ENCODE measurements at regions not wholly inside any gene's neighbourhood (a gene's known extent, or its start where the extent isn't known, plus 50 kb on each side); places are given as distances from the start of the nearest gene placed in this dataset.

- no peaks in the 10 kb centered on the region for H3K36me3 Mint-ChIP-seq (ENCODE audit: unreplicated experiment)
- no peak overlapping the region for H3K27ac Mint-ChIP-seq (ENCODE audit: unreplicated experiment)
- peaks cover 4% of the 10 kb centered on the region for H3K4me1 Mint-ChIP-seq (ENCODE audit: low read depth, unreplicated experiment)
- no peak for DNase-seq
- H3K27me3 Mint-ChIP-seq (ENCODE audit: unreplicated experiment): no peaks in the 10 kb centered on the region
- no peak for TF ChIP-seq CTCF (IDR thresholded peaks at IDR 0.05; ENCODE audit: partially characterized antibody, unreplicated experiment)
- H3K4me3 Mint-ChIP-seq (ENCODE audit: unreplicated experiment): no peak overlapping the region
- peaks cover 2% of the 10 kb centered on the region for H3K9me3 Mint-ChIP-seq (ENCODE audit: unreplicated experiment)
Measured at GRCh38 chr2:76188334-76189008, 477.8 kb upstream of the GCFC2 start.

- no peaks in the 10 kb centered on the region for H3K36me3 Mint-ChIP-seq (ENCODE audit: unreplicated experiment)
- H3K27ac Mint-ChIP-seq (ENCODE audit: unreplicated experiment): no peak overlapping the region
- no peak overlapping the region for H3K4me3 Mint-ChIP-seq (ENCODE audit: unreplicated experiment)
- peaks cover 4% of the 10 kb centered on the region for H3K4me1 Mint-ChIP-seq (ENCODE audit: low read depth, unreplicated experiment)
- peaks cover 2% of the 10 kb centered on the region for H3K9me3 Mint-ChIP-seq (ENCODE audit: unreplicated experiment)
- DNase-seq: no peak
- no peaks in the 10 kb centered on the region for H3K27me3 Mint-ChIP-seq (ENCODE audit: unreplicated experiment)
- TF ChIP-seq CTCF (IDR thresholded peaks at IDR 0.05; ENCODE audit: partially characterized antibody, unreplicated experiment): no peak
Measured at GRCh38 chr2:76187415-76187814, 476.7 kb upstream of the GCFC2 start.

- Mint-ChIP-seq H3K27me3 (ENCODE audit: unreplicated experiment) (no peaks in the 10 kb centered on the region), H3K36me3 (ENCODE audit: unreplicated experiment) (peaks cover 31% of the 10 kb centered on the region), H3K4me3 (ENCODE audit: unreplicated experiment) (no peak overlapping the region), H3K27ac (ENCODE audit: unreplicated experiment) (no peak overlapping the region), H3K4me1 (ENCODE audit: low read depth, unreplicated experiment) (no peaks in the 10 kb centered on the region), H3K9me3 (ENCODE audit: unreplicated experiment) (no peaks in the 10 kb centered on the region)
- TF ChIP-seq CTCF (IDR thresholded peaks at IDR 0.05; ENCODE audit: partially characterized antibody, unreplicated experiment): no peak
- DNase-seq: no peak
Measured at GRCh38 chr2:76180676-76181075, 470.0 kb upstream of the GCFC2 start.

GRCh38 chr2:76178610-76179009, 467.9 kb upstream of the GCFC2 start:
- H3K4me3 Mint-ChIP-seq (ENCODE audit: unreplicated experiment): no peak overlapping the region
- H3K4me1 Mint-ChIP-seq (ENCODE audit: low read depth, unreplicated experiment): no peaks in the 10 kb centered on the region
- no peak for DNase-seq
- H3K36me3 Mint-ChIP-seq (ENCODE audit: unreplicated experiment): peaks cover 40% of the 10 kb centered on the region
- H3K27me3 Mint-ChIP-seq (ENCODE audit: unreplicated experiment): no peaks in the 10 kb centered on the region
- no peak for TF ChIP-seq CTCF (IDR thresholded peaks at IDR 0.05; ENCODE audit: partially characterized antibody, unreplicated experiment)
- H3K9me3 Mint-ChIP-seq (ENCODE audit: unreplicated experiment): no peaks in the 10 kb centered on the region
- H3K27ac Mint-ChIP-seq (ENCODE audit: unreplicated experiment): no peak overlapping the region

- Mint-ChIP-seq H3K9me3 (ENCODE audit: unreplicated experiment) (peaks cover 3% of the 10 kb centered on the region), H3K27ac (ENCODE audit: unreplicated experiment) (no peak overlapping the region)
- TF ChIP-seq CTCF (IDR thresholded peaks at IDR 0.05; ENCODE audit: partially characterized antibody, unreplicated experiment): no peak
Measured at GRCh38 chr2:76175295-76175694, 464.6 kb upstream of the GCFC2 start.

More at GRCh38 chr2:76175295-76175694, 464.6 kb upstream of the GCFC2 start:
- peaks cover 34% of the 10 kb centered on the region for H3K36me3 Mint-ChIP-seq (ENCODE audit: unreplicated experiment)
- no peaks in the 10 kb centered on the region for H3K4me1 Mint-ChIP-seq (ENCODE audit: low read depth, unreplicated experiment)
- H3K27me3 Mint-ChIP-seq (ENCODE audit: unreplicated experiment): no peaks in the 10 kb centered on the region
- no peak overlapping the region for H3K4me3 Mint-ChIP-seq (ENCODE audit: unreplicated experiment)
- DNase-seq: no peak
